Lower leg skin (tissue), 3 donors: ENCODE measurements at regions not wholly inside any gene's neighbourhood (a gene's known extent, or its start where the extent isn't known, plus 50 kb on each side); places are given as distances from the start of the nearest gene placed in this dataset.

Source experiments
- CTCF ChIP-seq, 3 donors: fragments of 450-650 bp; IDR thresholded peaks; one replicate each; pipeline ENCODE4 v1.5.1; 2016; ENCODE audit warnings: antibody characterized with exemption in 3 of 3, mild to moderate bottlenecking in 3 of 3, moderate library complexity in 2 of 3
- POLR2A ChIP-seq, 2 donors: fragments of 450-650 bp; IDR thresholded peaks; one replicate each; pipeline ENCODE4 v1.6.1; 2016 to 2017; ENCODE audit warnings: antibody characterized with exemption in 2 of 2, mild to moderate bottlenecking in 1 of 2, moderate library complexity in 1 of 2

- TF ChIP-seq CTCF (IDR thresholded peaks at IDR 0.05) (no peak), POLR2A (IDR thresholded peaks at IDR 0.05) (no peak)
These were observed 124.2 kb upstream of the ZNF746 start for GRCh38 chr7:149621776-149622175.
